ENCODE measurements at regions not wholly inside any gene's neighbourhood (a gene's known extent, or its start where the extent isn't known, plus 50 kb on each side); places are given as distances from the start of the nearest gene placed in this dataset.
A peak's percentile ranks its signal among the peaks of the same experiment; 100 is the strongest.

GRCh38 chr2:223107825-223108224 is 55.8 kb downstream of the KCNE4 start:
- DNase-seq (ENCODE audit: low read depth in 2 of 2), result no peak
- no peak overlapping the region for H3K4me2 ChIP-seq (ENCODE audit: extremely low read depth, insufficient read depth, low read length)
- TF ChIP-seq EZH2 (IDR thresholded peaks at IDR 0.05; ENCODE audit: low read length, missing control alignments), result no peak
- H3K36me3 ChIP-seq (ENCODE audit: control insufficient read depth, insufficient read depth, low read length), result no peaks in the 10 kb centered on the region
- H3K79me2 ChIP-seq (ENCODE audit: control insufficient read depth, insufficient read depth, low read length), result no peaks in the 10 kb centered on the region
- no peaks in the 10 kb centered on the region for H4K20me1 ChIP-seq (ENCODE audit: control insufficient read depth, extremely low read depth, insufficient read depth, low read length)
- no peak overlapping the region for H2AFZ ChIP-seq (ENCODE audit: low read length)
- no peak overlapping the region for H3K9ac ChIP-seq (ENCODE audit: insufficient read depth, low read length)
- H3K27ac ChIP-seq (ENCODE audit: insufficient read depth, low read length), result no peak overlapping the region
- H3K4me3 ChIP-seq (replicated peaks in 1 of 4; ENCODE audit: control extremely low read depth in 1 of 4, insufficient read depth in 1 of 4, low read depth in 3 of 4, low read length in 4 of 4), result no peak overlapping the region
- no peaks in the 10 kb centered on the region for H3K9me3 ChIP-seq (ENCODE audit: control insufficient read depth, insufficient read depth, low read depth, low read length)
- no peaks in the 10 kb centered on the region for H3K27me3 ChIP-seq (ENCODE audit: control insufficient read depth, insufficient read depth, low read length)
- H3K4me1 ChIP-seq (ENCODE audit: control insufficient read depth, extremely low read depth, insufficient read depth, low read length), result no peaks in the 10 kb centered on the region

GRCh38 chr2:223108351-223109050 is 56.5 kb downstream of the KCNE4 start:
- Histone ChIP-seq H3K9ac (ENCODE audit: insufficient read depth, low read length) (no peak overlapping the region), H3K4me1 (ENCODE audit: control insufficient read depth, extremely low read depth, insufficient read depth, low read length) (no peaks in the 10 kb centered on the region), H2AFZ (ENCODE audit: low read length) (no peak overlapping the region), H3K4me3 (replicated peaks in 1 of 4; ENCODE audit: control extremely low read depth in 1 of 4, insufficient read depth in 1 of 4, low read depth in 3 of 4, low read length in 4 of 4) (no peak overlapping the region), H3K27ac (ENCODE audit: insufficient read depth, low read length) (no peak overlapping the region), H3K9me3 (ENCODE audit: control insufficient read depth, insufficient read depth, low read depth, low read length) (no peaks in the 10 kb centered on the region), H3K27me3 (ENCODE audit: control insufficient read depth, insufficient read depth, low read length) (no peaks in the 10 kb centered on the region), H3K36me3 (ENCODE audit: control insufficient read depth, insufficient read depth, low read length) (no peaks in the 10 kb centered on the region), H3K79me2 (ENCODE audit: control insufficient read depth, insufficient read depth, low read length) (no peaks in the 10 kb centered on the region), H3K4me2 (ENCODE audit: extremely low read depth, insufficient read depth, low read length) (no peak overlapping the region), H4K20me1 (ENCODE audit: control insufficient read depth, extremely low read depth, insufficient read depth, low read length) (no peaks in the 10 kb centered on the region)
- no peak for DNase-seq (ENCODE audit: low read depth in 2 of 2)
- TF ChIP-seq EZH2 (IDR thresholded peaks at IDR 0.05; ENCODE audit: low read length, missing control alignments), result no peak
- no peak for TF ChIP-seq CTCF (conservative IDR thresholded peaks at IDR 0.05 in 1 of 2, IDR thresholded peaks at IDR 0.05 in 1 of 2; ENCODE audit: low read depth in 1 of 2, low read length in 2 of 2)

GRCh38 chr2:223109341-223109740 is 57.4 kb downstream of the KCNE4 start:
- DNase-seq (ENCODE audit: low read depth in 2 of 2), result peak in 1 of 2 donors; percentile 79
- Histone ChIP-seq H3K27ac (ENCODE audit: insufficient read depth, low read length) (no peak overlapping the region), H3K4me1 (ENCODE audit: control insufficient read depth, extremely low read depth, insufficient read depth, low read length) (no peaks in the 10 kb centered on the region), H4K20me1 (ENCODE audit: control insufficient read depth, extremely low read depth, insufficient read depth, low read length) (no peaks in the 10 kb centered on the region), H3K4me3 (replicated peaks in 1 of 4; ENCODE audit: control extremely low read depth in 1 of 4, insufficient read depth in 1 of 4, low read depth in 3 of 4, low read length in 4 of 4) (no peak overlapping the region), H3K9ac (ENCODE audit: insufficient read depth, low read length) (no peak overlapping the region), H2AFZ (ENCODE audit: low read length) (no peak overlapping the region), H3K9me3 (ENCODE audit: control insufficient read depth, insufficient read depth, low read depth, low read length) (no peaks in the 10 kb centered on the region), H3K27me3 (ENCODE audit: control insufficient read depth, insufficient read depth, low read length) (no peaks in the 10 kb centered on the region), H3K36me3 (ENCODE audit: control insufficient read depth, insufficient read depth, low read length) (no peaks in the 10 kb centered on the region), H3K4me2 (ENCODE audit: extremely low read depth, insufficient read depth, low read length) (no peak overlapping the region), H3K79me2 (ENCODE audit: control insufficient read depth, insufficient read depth, low read length) (no peaks in the 10 kb centered on the region)
- TF ChIP-seq EZH2 (IDR thresholded peaks at IDR 0.05; ENCODE audit: low read length, missing control alignments) (no peak), CTCF (conservative IDR thresholded peaks at IDR 0.05 in 1 of 2, IDR thresholded peaks at IDR 0.05 in 1 of 2; ENCODE audit: low read depth in 1 of 2, low read length in 2 of 2) (no peak)

All from fibroblast of lung (primary cell).